Stimulated activated CD4-positive, alpha-beta T cell treated with anti-CD3 and anti-CD28 coated beads, Interleukin-15, amount 100 ng/mL, for 1 hour (primary cell): ENCODE measurements at regions not wholly inside any gene's neighbourhood (a gene's known extent, or its start where the extent isn't known, plus 50 kb on each side); places are given as distances from the start of the nearest gene placed in this dataset.

Experiments
- DNase-seq, 2 donors: peaks; one replicate each; pipeline ENCODE4 v3.0.0-alpha.2; 2020; ENCODE audit warnings: low read depth in 1 of 2, low spot score in 1 of 2

DNA sequence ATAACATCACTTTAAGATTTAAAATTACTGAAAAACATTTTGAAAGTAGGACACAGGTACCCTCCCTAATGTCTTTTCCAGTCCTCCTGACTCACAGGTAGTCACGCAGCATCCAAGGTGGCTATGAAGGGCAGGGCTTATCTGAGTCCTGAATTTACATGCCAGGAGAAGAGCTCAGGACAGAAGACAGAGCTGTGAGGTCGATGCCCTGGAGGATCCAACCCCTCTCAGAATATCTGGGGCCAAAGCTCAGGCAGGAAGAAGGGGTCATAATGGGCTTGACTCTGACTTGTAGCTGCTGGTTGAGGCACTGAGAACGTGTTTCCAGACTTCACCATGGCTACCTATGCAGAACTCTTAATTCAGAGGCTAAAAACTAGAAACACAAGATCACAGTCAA lies 177.5 kb downstream of the AASDH start:
- no peak for DNase-seq

DNA sequence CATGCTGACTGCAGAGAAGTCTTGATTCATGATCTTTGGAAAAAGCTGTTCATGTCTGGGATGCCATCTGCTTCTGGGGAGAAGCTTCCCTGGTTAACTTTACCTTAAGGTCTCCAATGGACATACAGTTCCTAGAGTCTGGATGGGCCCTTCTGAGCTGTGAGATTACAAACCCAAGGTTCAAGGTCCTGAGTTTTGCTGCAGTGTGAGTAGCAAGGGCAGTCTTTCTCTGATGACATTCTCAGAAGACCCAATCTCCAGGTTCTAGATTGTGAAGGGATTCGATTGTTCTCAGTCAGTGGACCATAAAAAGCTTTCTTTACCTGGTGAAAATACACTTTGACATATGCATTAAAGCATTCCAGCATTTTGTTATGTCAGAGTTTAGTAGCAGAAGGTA lies 179.2 kb downstream of the AASDH start:
- no peak for DNase-seq

DNA sequence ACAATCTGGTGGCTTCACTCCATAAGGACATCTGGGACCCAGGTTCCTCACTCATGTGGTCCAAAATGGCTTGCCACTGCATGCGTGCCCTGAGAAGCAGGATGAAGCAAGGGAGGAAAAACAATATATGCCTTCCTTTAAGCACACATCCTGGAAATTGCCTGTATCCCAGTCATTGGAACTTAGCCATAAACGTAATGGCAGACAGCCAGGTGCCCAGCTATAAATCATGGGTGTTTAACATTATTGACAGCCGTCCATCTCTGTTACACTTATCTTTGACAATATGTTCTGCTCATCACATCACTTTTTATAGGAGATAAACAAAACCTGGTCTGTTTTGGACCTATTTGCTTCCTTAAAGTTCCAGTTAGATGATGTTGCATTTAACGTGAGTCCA lies 181.0 kb downstream of the AASDH start:
- DNase-seq, result no peak

- no peak for DNase-seq
These were observed 187.0 kb downstream of the AASDH start for GRCh38 chr4:56200275-56200674.

DNA sequence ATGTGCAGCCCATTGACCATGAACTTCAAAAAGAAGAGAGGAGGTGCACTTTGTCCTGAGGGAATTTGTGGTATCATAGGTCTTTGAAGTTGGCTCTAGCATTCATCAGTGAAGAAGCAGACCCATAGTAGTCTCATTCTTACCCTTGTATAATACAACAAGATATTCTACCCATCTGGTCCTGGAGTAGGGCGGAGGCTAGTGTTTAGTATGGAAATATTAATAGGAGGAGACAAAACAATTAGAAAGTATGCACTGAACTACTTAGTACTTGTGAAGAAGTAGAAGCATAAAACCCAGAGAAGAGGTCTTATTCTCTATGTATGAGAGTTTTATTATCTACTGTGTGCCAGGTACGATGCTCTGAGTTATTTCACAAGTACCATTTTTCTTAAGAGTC lies 189.0 kb downstream of the AASDH start:
- no peak for DNase-seq

- DNase-seq, result no peak
These were observed 189.9 kb downstream of the AASDH start for GRCh38 chr4:56197387-56197786.

DNA sequence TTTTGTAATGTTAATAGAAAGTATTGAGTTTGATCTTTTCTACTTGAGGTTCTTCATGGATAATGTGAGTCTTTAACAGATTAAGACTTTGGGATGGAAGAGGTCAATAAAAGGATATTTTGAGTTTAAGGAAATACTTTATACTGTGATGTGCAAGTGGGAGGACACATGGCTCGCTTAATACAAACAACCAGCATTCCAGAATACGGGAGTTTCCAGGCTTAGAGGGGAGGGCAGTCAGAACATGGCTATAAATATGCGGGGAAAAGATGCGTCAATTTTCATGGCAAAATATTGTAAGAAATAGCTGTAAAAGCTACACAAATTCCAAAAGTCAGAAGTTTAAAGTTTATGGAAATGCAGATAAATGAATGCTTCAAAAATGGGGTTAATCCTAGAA lies 192.3 kb downstream of the AASDH start:
- DNase-seq, result no peak

- DNase-seq, result no peak
These were observed 195.8 kb downstream of the AASDH start for GRCh38 chr4:56191534-56191933.

DNA sequence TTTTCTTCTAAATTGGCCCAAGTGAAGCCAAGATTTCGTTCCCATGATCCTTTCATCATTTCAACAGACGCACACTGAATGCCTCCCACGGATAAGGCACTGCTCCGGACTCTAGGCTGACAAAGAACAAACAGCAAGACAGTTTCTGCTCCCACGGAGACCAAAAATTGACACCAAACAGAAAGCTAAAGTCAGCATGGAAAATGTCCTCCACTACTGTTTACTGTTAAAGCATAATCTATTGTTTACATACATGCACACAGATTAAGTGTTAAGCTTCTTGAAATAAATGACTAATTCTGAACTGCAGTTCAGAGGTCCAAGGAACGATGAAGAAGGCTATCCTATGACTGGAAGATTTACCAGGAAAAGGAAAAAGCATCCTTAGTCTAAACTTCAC lies 199.6 kb downstream of the AASDH start:
- DNase-seq, result no peak

DNA sequence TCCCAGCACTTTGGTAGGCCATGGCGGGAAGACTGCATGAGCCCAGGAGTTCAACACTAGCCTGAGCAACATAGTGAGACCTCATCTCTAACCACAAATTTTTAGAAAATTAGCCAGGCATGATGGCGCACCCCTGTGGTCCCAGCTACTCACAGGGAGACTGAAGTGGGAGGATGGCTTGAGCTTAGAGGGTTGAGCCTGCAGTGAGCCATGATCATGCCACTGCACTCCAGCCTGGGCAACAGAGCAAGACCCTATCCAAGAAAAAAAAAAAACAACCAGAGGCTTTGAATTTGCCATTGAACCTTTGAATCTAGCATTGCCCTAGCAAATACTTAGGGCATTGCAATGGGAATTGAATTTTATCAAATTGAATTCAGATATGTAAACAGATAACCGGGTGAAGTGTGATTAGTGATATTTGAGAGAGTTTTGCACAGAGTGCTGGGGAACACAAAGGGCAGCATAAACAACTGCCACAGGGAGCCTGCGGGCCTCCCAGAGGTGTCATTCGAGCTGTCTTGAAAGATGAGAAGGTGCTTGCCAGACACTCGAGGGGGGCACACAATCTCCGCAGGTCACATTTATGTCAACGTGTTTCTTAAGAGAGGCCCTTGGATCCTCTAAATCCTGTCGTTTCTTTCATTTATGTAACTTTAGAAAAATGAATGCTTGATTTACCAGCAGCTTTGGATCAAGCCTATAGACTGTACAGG lies 200.3 kb downstream of the AASDH start:
- no peak for DNase-seq

DNA sequence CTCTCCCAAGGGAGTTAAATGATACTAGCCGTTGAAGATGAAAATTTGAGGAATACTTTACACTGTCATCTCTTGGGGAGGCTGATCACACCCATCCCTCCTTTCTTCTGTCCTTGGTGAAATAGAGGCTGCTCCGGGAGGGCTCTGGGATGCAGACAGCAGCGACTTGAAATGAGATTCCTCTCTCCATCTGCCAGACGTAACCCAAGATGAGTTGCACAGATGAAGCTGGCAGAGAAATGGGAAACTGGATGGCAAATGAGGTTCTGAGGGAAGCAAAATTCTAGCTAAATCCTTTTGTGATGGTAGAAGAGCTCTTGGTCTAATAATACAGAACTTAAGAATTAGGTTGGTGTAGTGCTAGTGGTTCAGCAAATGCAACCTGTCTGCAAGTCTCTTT lies 201.4 kb downstream of the AASDH start:
- no peak for DNase-seq

GRCh38 chr4:56184214-56184613 lies 203.1 kb downstream of the AASDH start:
- DNase-seq, result no peak

DNA sequence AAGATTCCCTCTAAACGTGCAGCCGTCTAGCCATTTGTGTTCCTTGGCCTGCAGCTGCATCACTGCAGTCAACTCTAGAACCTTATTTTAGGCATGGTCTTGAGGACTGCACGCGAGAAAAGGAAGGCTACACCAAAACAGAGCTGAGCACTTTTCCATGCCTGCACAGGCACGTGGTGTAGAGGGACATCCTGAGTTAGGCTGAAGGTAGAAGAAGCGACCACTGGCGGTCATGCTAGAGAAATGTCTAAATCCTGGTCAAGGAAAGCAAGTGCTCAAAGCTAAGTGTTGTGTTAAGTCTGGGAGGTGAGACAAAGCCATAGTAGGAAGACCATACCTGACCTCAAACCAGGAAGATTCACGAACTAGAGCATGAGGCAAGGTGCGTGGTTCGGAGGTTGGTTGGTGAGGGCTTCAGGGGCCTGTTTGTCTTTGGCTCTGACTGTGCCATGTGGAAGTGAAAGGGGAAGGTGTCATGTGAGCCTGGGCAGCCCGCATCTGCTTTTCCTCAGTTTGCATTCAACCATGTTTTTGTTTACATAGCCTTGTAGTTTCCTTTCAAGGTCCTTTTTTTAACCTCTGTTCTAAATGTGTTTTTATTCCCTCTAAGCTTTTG lies 203.8 kb downstream of the AASDH start:
- no peak for DNase-seq

DNA sequence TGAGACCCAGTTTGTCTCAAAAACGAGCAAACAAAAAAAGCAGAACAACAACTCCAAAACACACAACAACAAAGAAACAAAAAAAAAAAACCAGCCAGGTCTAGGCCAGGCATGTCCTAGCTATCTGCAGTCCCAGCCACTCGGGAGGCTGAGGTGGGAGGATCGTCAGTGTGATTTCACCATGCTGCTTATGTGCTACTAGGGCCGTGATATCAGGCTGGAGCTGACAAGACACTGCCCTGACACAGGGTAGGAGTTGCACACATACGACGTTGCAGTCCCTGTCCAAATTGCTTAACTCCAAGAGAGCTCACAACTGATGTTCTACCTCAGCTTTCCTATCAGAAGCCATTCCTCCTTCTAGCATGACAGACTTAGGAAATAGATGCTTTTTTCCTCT lies 204.9 kb downstream of the AASDH start:
- DNase-seq, result no peak

DNA sequence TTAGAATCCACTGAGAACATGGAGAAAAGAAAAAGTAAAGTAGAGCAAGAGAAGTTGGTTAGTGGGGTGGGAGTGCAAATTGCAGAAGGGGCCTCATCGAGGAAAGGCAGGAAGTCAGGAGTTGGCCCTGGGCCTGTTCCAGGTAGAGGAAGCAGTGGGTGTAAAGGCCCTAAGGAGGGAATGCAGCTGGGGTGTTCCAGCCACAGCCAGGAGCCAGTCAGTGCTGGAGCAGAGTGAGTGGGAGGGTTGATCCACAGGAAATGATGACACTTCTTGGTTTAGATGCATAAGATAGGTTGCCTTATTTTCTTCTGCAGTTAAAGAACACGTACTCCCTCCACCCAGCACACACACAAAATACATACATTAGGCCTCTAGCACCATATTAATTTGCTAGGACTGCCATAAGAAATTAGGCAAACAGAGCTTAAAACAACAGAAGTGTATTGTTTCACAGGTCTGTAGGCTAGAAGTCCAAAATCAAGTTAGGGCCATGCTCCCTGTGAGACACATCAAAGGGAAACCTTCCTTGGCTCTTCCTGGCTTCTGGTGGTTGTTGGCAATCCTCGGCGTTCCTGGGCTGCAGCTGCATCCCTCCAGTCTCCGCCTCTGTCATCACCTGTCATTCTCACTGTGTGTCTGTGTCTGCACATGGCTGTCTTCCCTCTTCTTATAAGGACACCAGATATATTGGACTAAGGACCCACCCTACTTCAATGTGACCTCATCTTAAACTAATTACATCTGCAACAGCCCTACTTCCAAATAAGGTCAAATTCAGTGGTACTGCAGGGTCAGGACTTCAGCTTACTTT lies 205.9 kb downstream of the AASDH start:
- DNase-seq, result no peak

GRCh38 chr4:56169061-56169460 lies 218.2 kb downstream of the AASDH start:
- no peak for DNase-seq

DNA sequence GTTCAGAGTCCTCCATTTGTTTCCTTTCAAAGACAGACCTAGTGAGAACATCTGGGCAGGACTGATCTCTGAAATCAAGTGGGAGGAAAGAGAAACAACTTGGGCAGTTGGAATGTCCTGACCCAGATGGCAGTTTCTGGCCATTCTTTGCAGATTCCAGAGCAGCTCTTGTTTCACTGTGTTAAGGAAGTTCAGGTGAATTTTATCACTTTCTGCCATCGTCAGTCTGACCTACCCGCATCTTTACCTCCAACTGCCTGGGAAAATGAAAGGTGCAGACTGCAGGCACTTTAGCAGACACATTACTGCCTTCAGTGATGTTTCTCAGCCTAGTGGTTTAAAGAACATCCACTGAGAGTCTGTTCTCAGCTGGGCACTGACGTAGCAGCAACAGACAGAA lies 216.2 kb downstream of the CEP135 start:
- DNase-seq, result no peak

GRCh38 chr4:56160636-56161035 lies 211.9 kb downstream of the CEP135 start:
- DNase-seq, result no peak

DNA sequence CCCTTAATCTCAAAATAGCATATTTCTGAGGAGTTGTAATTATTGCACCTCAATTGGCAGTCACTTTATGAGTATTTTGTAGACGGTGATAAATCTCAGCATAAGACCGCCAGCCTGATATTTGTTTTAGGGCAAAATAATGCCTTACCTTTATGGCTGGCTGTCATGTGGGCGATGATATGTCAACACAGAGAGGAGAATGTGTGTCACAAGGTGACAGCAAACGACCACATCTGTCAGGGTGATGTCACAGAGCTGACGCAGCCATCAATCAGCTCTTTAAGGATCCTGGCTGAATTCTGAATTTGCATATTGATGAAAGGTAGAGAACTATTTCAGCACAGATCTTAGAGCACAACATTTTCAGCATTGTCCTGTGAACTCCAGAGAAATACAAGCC lies 209.7 kb downstream of the CEP135 start:
- no peak for DNase-seq

DNA sequence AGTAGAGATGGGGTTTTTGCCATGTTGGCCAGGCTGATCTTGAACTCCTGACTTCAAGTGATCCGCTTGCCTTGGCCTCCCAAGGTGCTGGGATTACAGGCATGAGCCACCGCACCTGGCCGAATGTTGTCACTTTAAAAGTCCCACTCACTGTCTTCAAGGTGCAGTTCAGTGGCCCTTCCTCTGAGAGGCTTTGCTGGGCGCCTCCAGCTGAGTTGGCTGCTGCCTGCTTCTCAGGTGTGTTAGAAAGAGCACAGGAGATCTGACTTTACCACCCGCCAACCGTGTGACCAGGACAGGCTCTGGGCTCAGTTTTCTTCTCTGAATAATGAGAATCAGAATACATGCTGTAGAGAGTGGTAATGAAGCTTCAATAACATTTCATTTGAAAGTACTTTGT lies 207.4 kb downstream of the CEP135 start:
- DNase-seq, result no peak

GRCh38 chr4:56155432-56155831 lies 206.7 kb downstream of the CEP135 start:
- DNase-seq, result no peak

DNA sequence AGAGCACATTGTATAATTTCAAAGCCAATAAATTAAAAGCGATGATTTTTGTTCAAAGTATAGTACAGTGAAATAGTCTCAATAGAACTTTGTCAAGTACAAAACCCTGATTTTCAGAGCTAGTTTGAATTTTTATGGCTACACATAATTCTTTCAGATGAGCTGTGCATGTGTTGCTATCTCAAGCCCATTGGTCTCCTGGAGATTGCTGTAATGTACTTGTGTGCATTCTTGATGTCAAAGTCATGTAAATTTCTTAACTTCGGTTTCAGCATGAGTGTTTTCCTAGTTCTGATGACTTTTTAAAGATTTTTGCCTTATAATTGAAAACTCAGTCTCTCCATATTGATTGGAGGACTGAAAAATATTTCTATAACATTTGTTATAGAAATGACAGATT lies 200.8 kb downstream of the CEP135 start:
- no peak for DNase-seq
